ENCODE measurements at regions not wholly inside any gene's neighbourhood (a gene's known extent, or its start where the extent isn't known, plus 50 kb on each side); places are given as distances from the start of the nearest gene placed in this dataset.
A peak's percentile ranks its signal among the peaks of the same experiment; 100 is the strongest.

DNA sequence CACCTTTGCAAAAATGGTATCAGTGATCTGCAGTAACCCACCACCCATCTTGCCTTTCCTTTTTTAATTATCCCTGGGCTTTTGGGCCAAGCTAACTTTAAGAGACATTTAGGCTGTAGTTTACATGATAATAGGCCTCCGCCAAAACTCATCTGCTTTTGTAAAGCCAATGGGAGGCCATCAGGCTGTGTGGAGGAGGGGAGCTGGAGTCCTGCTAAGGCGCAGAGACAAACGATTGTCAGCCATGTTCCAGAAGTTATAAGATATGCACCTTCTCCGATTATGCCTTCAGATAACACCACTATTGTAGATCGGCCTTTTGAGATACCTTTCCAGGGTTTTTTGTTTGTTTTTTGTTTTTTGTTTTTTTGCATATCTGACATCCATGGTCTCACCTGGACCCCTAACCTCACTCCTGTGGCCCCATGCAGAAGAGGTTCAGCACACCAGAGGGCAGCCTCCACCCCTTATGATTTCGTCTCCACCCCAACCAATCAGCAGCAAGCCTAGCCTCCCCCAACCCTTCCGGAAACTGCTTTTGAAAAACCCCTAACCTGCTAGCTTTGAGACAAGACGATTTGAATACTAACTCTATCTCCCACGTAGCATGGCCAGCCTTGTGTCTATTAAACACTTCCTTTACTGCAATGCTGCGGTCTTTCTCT, 113.9 kb upstream of the UBL3 start:
- TF ChIP-seq POLR2A (IDR thresholded peaks at IDR 0.05): no peak
- TF ChIP-seq, protein P1, sequence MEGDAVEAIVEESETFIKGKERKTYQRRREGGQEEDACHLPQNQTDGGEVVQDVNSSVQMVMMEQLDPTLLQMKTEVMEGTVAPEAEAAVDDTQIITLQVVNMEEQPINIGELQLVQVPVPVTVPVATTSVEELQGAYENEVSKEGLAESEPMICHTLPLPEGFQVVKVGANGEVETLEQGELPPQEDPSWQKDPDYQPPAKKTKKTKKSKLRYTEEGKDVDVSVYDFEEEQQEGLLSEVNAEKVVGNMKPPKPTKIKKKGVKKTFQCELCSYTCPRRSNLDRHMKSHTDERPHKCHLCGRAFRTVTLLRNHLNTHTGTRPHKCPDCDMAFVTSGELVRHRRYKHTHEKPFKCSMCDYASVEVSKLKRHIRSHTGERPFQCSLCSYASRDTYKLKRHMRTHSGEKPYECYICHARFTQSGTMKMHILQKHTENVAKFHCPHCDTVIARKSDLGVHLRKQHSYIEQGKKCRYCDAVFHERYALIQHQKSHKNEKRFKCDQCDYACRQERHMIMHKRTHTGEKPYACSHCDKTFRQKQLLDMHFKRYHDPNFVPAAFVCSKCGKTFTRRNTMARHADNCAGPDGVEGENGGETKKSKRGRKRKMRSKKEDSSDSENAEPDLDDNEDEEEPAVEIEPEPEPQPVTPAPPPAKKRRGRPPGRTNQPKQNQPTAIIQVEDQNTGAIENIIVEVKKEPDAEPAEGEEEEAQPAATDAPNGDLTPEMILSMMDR (IDR thresholded peaks at IDR 0.05): no peak
- TF ChIP-seq POLR2AphosphoS5 (IDR thresholded peaks at IDR 0.05; ENCODE audit: insufficient read depth in 1 of 2, low read depth in 1 of 2): no peak
- no peaks in the 10 kb centered on the region for H3K9me3 ChIP-seq
- no peaks in the 10 kb centered on the region for H3K4me1 ChIP-seq
- H3K27ac ChIP-seq: no peak overlapping the region
- H3K27me3 ChIP-seq: no peaks in the 10 kb centered on the region
- H3K36me3 ChIP-seq: no peaks in the 10 kb centered on the region
- DNase-seq (ENCODE audit: extremely low spot score in 2 of 2): no peak
- no peak overlapping the region for H3K4me3 ChIP-seq
- intact Hi-C loops (cut with DNase I): no loop called here

DNA sequence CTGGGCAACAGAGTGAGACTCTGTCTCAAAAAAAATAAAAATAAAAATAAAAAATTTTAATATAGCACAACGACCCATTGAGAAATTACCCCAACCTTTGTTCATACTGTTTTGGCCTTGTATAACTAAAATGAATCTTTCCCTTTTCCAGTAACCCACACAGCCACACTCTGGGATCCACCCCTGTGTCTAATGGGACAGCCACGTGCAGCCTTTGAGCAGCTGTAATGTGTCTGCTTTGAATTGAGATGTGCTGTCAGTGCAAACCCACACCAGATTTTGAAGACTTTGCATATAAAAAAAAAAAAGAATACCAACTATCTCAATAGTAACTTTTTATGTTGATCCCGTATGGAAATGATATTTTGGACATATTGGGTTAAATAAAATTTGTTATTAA, 112.7 kb upstream of the UBL3 start:
- DNase-seq (ENCODE audit: extremely low spot score in 2 of 2): no peak
- Histone ChIP-seq H3K9me3 (no peaks in the 10 kb centered on the region), H3K4me1 (no peaks in the 10 kb centered on the region), H3K27ac (no peak overlapping the region), H3K36me3 (no peaks in the 10 kb centered on the region), H3K27me3 (no peaks in the 10 kb centered on the region), H3K4me3 (no peak overlapping the region)
- intact Hi-C loops (cut with DNase I): no loop called here
- TF ChIP-seq, protein P1 (IDR thresholded peaks at IDR 0.05): no peak
- no peak for TF ChIP-seq POLR2A (IDR thresholded peaks at IDR 0.05)
- no peak for TF ChIP-seq POLR2AphosphoS5 (IDR thresholded peaks at IDR 0.05; ENCODE audit: insufficient read depth in 1 of 2, low read depth in 1 of 2)

DNA sequence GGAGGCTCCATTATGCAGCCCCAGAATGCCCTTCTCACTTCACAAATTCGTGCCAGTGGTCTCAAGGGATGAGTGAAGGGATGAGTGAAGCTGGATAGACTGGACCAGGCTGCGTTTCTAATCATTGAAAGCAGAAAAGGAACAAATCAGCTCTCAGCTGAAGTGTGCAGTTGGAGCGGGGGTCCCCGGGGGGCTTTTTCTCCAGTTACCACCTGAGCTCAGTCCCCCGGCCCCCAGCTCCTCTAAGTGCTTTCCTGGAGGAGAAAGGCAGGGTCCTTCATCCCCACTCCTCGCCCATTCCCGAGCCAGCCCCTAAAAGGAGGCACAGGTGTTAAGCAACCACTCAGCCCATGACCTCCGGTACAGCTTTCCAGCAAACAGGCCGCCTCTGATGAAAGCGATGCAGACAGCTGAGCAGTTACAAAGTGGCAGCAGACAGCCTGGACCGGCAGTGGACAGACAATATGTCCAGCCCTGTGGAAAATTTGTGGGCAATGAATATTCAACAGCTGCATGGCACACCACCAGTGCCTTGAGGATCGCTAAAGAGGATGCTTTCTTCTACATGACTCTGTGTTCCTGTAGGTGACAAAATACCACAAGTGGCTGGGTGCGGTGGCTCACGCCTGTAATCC, 110.7 kb upstream of the UBL3 start:
- intact Hi-C loops (cut with DNase I): no loop called here
- TF ChIP-seq, protein P1 (IDR thresholded peaks at IDR 0.05): no peak
- no peak for TF ChIP-seq POLR2AphosphoS5 (IDR thresholded peaks at IDR 0.05; ENCODE audit: insufficient read depth in 1 of 2, low read depth in 1 of 2)
- TF ChIP-seq POLR2A (IDR thresholded peaks at IDR 0.05): no peak
- H3K4me3 ChIP-seq: no peak overlapping the region

DNA sequence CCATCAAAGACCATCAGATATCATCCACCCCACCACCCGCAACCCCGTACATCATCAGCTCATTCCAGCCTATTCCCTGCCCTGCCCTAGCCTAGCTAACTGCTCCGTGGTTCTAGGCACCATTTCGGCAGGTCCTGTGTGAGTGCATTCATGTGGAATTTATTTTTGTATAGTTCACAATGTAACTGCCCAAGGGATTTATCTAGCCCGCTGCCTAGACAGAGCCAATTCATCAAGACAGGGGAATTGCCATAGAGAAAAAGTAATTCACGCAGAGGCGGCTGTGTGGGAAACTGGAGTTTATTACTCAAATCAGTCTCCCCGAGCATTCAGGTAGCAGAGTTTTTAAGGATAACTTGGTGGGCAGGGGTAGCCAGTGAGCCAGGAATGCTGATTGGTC, 109.2 kb upstream of the UBL3 start:
- intact Hi-C loops (cut with DNase I): no loop called here
- no peak for TF ChIP-seq POLR2A (IDR thresholded peaks at IDR 0.05)
- DNase-seq (ENCODE audit: extremely low spot score in 2 of 2): peak in 1 of 2 donors; percentile 40
- no peak overlapping the region for H3K27ac ChIP-seq
- no peaks in the 10 kb centered on the region for H3K36me3 ChIP-seq
- H3K27me3 ChIP-seq: no peaks in the 10 kb centered on the region
- no peaks in the 10 kb centered on the region for H3K4me1 ChIP-seq
- H3K9me3 ChIP-seq: no peaks in the 10 kb centered on the region
- no peak overlapping the region for H3K4me3 ChIP-seq

More for the DNA sequence above, 110.7 kb upstream of the UBL3 start:
- Histone ChIP-seq H3K4me1 (no peaks in the 10 kb centered on the region), H3K36me3 (no peaks in the 10 kb centered on the region), H3K27me3 (no peaks in the 10 kb centered on the region), H3K9me3 (no peaks in the 10 kb centered on the region), H3K27ac (no peak overlapping the region)
- DNase-seq (ENCODE audit: extremely low spot score in 2 of 2): no peak

DNA sequence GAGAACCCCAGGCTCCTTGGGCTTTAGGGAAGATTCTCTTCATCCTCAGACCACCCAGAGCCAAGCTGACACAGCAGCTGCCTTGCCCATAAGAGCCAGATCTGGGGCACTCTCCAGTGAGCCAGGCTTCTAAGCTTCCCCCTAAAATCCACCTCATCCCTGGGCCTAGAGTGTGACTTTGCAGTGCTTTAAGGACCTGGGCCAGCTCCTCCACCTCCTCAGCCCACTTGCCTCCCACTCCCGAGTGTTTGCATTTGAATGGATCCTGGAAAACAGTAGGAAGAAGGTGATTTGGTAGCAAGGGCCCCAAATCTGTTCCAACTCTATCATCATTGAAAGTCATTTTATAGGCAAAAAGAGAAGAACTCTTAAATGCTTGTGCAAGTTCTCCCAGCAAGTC, 108.7 kb upstream of the UBL3 start:
- DNase-seq (ENCODE audit: extremely low spot score in 2 of 2): peak in 1 of 2 donors; percentile 28
- intact Hi-C loops (cut with DNase I): no loop called here
- Histone ChIP-seq H3K36me3 (no peaks in the 10 kb centered on the region), H3K4me3 (no peak overlapping the region), H3K4me1 (no peaks in the 10 kb centered on the region), H3K27ac (no peak overlapping the region), H3K9me3 (no peaks in the 10 kb centered on the region), H3K27me3 (no peaks in the 10 kb centered on the region)
- TF ChIP-seq POLR2A (IDR thresholded peaks at IDR 0.05) (no peak), POLR2AphosphoS5 (IDR thresholded peaks at IDR 0.05; ENCODE audit: insufficient read depth in 1 of 2, low read depth in 1 of 2) (no peak)
- TF ChIP-seq, protein P1 (IDR thresholded peaks at IDR 0.05): no peak
